H9 (cell line): ENCODE measurements at regions not wholly inside any gene's neighbourhood (a gene's known extent, or its start where the extent isn't known, plus 50 kb on each side); places are given as distances from the start of the nearest gene placed in this dataset.

Source experiments
- DNase-seq: peaks from one replicate; pipeline ENCODE4 v3.0.0-alpha.2; 2017
- H2AFZ ChIP-seq: one replicate; pipeline ENCODE4 v1.6.1; 2013; ENCODE audit warnings: mild to moderate bottlenecking, low read length, control low read depth, moderate library complexity
- H2AK5ac ChIP-seq: 2 replicates; pipeline ENCODE4 v1.6.1; 2013; ENCODE audit warnings: low read length, control low read depth, mixed read lengths; ENCODE audit not compliant: insufficient read length
- H2BK120ac ChIP-seq: one replicate; pipeline ENCODE4 v1.6.1; 2013; ENCODE audit warnings: low read depth, mild to moderate bottlenecking, low read length, control low read depth, inconsistent platforms; ENCODE audit not compliant: poor library complexity, severe bottlenecking
- H2BK12ac ChIP-seq: 2 replicates; pipeline ENCODE4 v1.6.1; 2013; ENCODE audit warnings: low read length, control low read depth, mixed read lengths, low read depth; ENCODE audit not compliant: insufficient read length
- H2BK15ac ChIP-seq: 2 replicates; pipeline ENCODE4 v1.6.1; 2013; ENCODE audit warnings: low read depth, low read length, control low read depth
- H2BK20ac ChIP-seq: one replicate; pipeline ENCODE4 v1.6.1; 2013; ENCODE audit warnings: low read depth, mild to moderate bottlenecking, low read length, control low read depth, inconsistent platforms; ENCODE audit not compliant: poor library complexity, severe bottlenecking
- H2BK5ac ChIP-seq: 2 replicates; pipeline ENCODE4 v1.6.1; 2013; ENCODE audit warnings: low read length, control low read depth, mixed read lengths; ENCODE audit not compliant: insufficient read length
- H3K14ac ChIP-seq: 2 replicates; pipeline ENCODE4 v1.6.1; 2013; ENCODE audit warnings: low read length, control low read depth; ENCODE audit not compliant: insufficient read depth
- H3K18ac ChIP-seq: 2 replicates; pipeline ENCODE4 v1.6.1; 2013; ENCODE audit warnings: low read depth, mild to moderate bottlenecking, mixed read lengths, low read length, control low read depth; ENCODE audit not compliant: insufficient read length
- H3K23ac ChIP-seq: 2 replicates; pipeline ENCODE4 v1.6.1; 2013; ENCODE audit warnings: low read length, control low read depth, mixed read lengths, low read depth; ENCODE audit not compliant: insufficient read length
- H3K23me2 ChIP-seq: 2 replicates; pipeline ENCODE4 v1.6.1; 2013; ENCODE audit warnings: low read depth, mild to moderate bottlenecking, mixed read lengths, low read length, control low read depth; ENCODE audit not compliant: insufficient read length, poor library complexity, severe bottlenecking
- H3K27ac ChIP-seq: 2 replicates; pipeline ENCODE4 v1.5.1; 2013; ENCODE audit warnings: low read length, control low read depth, mixed read lengths, low read depth; ENCODE audit not compliant: insufficient read length
- H3K27me3 ChIP-seq: 2 replicates; pipeline ENCODE4 v1.6.1; 2013; ENCODE audit warnings: low read length, control low read depth, inconsistent platforms; ENCODE audit not compliant: insufficient read depth
- H3K4ac ChIP-seq: 2 replicates; pipeline ENCODE4 v1.6.1; 2013; ENCODE audit warnings: low read depth, mild to moderate bottlenecking, control low read depth, inconsistent platforms, low read length, moderate library complexity
- H3K4me1 ChIP-seq: 2 replicates; pipeline ENCODE4 v1.6.1; 2013; ENCODE audit warnings: low read length, control low read depth, inconsistent platforms; ENCODE audit not compliant: insufficient read depth
- H3K4me2 ChIP-seq: 2 replicates; pipeline ENCODE4 v1.6.1; 2013; ENCODE audit warnings: low read length, control low read depth, mixed read lengths; ENCODE audit not compliant: insufficient read length, insufficient read depth
- H3K56ac ChIP-seq: 2 replicates; pipeline ENCODE4 v1.6.1; 2013; ENCODE audit warnings: low read depth, mild to moderate bottlenecking, mixed read lengths, low read length, control low read depth; ENCODE audit not compliant: insufficient read length
- H3K79me1 ChIP-seq: 2 replicates; pipeline ENCODE4 v1.6.1; 2013; ENCODE audit warnings: low read depth, mild to moderate bottlenecking, moderate library complexity, low read length, control low read depth, inconsistent platforms; ENCODE audit not compliant: insufficient read depth, poor library complexity, severe bottlenecking
- H3K79me2 ChIP-seq: 2 replicates; pipeline ENCODE4 v1.6.1; 2013; ENCODE audit warnings: low read length, control low read depth, inconsistent platforms; ENCODE audit not compliant: insufficient read depth
- H3K9ac ChIP-seq: 2 replicates; pipeline ENCODE4 v1.6.1; 2013; ENCODE audit warnings: low read length, control low read depth, mixed read lengths; ENCODE audit not compliant: insufficient read length; ENCODE audit errors: extremely low read depth
- H3K9me3 ChIP-seq: one replicate; pipeline ENCODE4 v1.6.1; 2013; ENCODE audit warnings: low read depth, low read length, inconsistent platforms; ENCODE audit not compliant: control insufficient read depth
- H3T11ph ChIP-seq: one replicate; pipeline ENCODE4 v1.6.1; 2013; ENCODE audit warnings: mild to moderate bottlenecking, low read length, control low read depth, inconsistent platforms
- H4K20me1 ChIP-seq: one replicate; pipeline ENCODE4 v1.6.1; 2013; ENCODE audit not compliant: control insufficient read depth, insufficient read length, insufficient read depth
- H4K5ac ChIP-seq: 2 replicates; pipeline ENCODE4 v1.6.1; 2013; ENCODE audit warnings: low read depth, mild to moderate bottlenecking, mixed read lengths, low read length, control low read depth; ENCODE audit not compliant: insufficient read length
- H4K8ac ChIP-seq: replicated peaks from 2 replicates; pipeline ENCODE4 v1.6.1; 2013; ENCODE audit warnings: low read length, control low read depth, mixed read lengths, low read depth; ENCODE audit not compliant: insufficient read length
- H4K91ac ChIP-seq: 2 replicates; pipeline ENCODE4 v1.6.1; 2013; ENCODE audit warnings: low read depth, mild to moderate bottlenecking, moderate library complexity, mixed read lengths, low read length, control low read depth; ENCODE audit not compliant: insufficient read length
- H3K27ac Mint-ChIP-seq, 3 experiments: 2 replicates in 2 of 3; 3 replicates in 1 of 3; pipeline ENCODE4 v1.8.0; 2020 to 2021; ENCODE audit warnings: mixed read lengths in 3 of 3, mild to moderate bottlenecking in 1 of 3, moderate library complexity in 1 of 3
- H3K27me3 Mint-ChIP-seq: 2 replicates; pipeline ENCODE4 v1.8.0; 2021; ENCODE audit warnings: low read depth, mild to moderate bottlenecking, moderate library complexity, mixed read lengths
- H3K36me3 Mint-ChIP-seq, 3 experiments: 2 replicates in 2 of 3; 3 replicates in 1 of 3; pipeline ENCODE4 v1.8.0; 2020 to 2021; ENCODE audit warnings: low read depth in 3 of 3, mixed read lengths in 3 of 3; ENCODE audit not compliant: insufficient read depth in 1 of 3
- H3K4me1 Mint-ChIP-seq, 2 experiments: 2 replicates each; pipeline ENCODE4 v1.8.0; 2020; ENCODE audit warnings: mixed read lengths in 2 of 2
- H3K4me3 Mint-ChIP-seq, 2 experiments: 2 replicates in 1 of 2; 3 replicates in 1 of 2; pipeline ENCODE4 v1.8.0; 2020 to 2021; ENCODE audit warnings: mild to moderate bottlenecking in 2 of 2, mixed read lengths in 2 of 2, moderate library complexity in 1 of 2
- H3K9me3 Mint-ChIP-seq, 2 experiments: 2 replicates in 1 of 2; 3 replicates in 1 of 2; pipeline ENCODE4 v1.8.0; 2020; ENCODE audit warnings: mild to moderate bottlenecking in 2 of 2, mixed read lengths in 2 of 2, moderate library complexity in 1 of 2
- CTCF ChIP-seq: fragments of 200-600 bp; sonication (generic); conservative IDR thresholded peaks from 3 replicates; pipeline ENCODE4 v1.8.0; 2021; ENCODE audit warnings: antibody characterized with exemption, mild to moderate bottlenecking
- WGBS: extraction: QIAGEN DNeasy Blood & Tissue Kit; methylation state at CpG from one replicate; pipeline ENCODE4 v1.1.7; 2013; ENCODE audit warnings: missing lambda C conversion rate, low lambda C conversion rate, mixed read lengths; ENCODE audit not compliant: insufficient read length; ENCODE audit errors: extremely low coverage; 5-methylcytosine and 5-hydroxymethylcytosine counted together

DNA sequence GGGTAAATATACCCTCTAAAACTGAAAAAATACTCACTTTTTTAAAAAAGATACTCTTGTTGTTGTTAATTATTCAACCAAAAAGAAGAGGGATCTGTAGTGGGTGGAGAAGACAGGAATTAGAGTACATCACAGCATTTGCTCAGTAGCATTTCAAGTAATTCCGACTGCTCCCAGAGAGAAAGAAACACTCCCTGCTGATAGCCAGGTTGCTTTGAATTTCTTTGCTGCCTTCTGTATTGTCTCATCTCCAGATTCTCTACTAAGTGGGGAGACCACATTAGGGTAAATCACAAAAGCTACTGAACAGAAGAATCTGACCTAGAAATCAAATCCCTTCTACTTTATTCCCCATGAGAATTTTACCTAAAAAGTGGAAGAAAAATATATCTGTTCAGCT is 661.1 kb downstream of the BRINP3 start:
- H4K20me1 ChIP-seq = no peaks in the 10 kb centered on the region
- H3T11ph ChIP-seq = no peak overlapping the region
- H2BK15ac ChIP-seq = no peak overlapping the region
- Mint-ChIP-seq H3K36me3 (no peaks in the 10 kb centered on the region), H3K27ac (no peak overlapping the region), H3K27me3 (no peaks in the 10 kb centered on the region), H3K4me1 (peaks cover 7 to 13% of the 10 kb centered on the region in 2 experiments; a peak in 3 of 4 replicates), H3K9me3 (no peaks in the 10 kb centered on the region), H3K4me3 (no peak overlapping the region)
- H3K27me3 ChIP-seq = no peaks in the 10 kb centered on the region
- no peak overlapping the region for H3K18ac ChIP-seq
- no peak overlapping the region for H4K5ac ChIP-seq
- H4K91ac ChIP-seq = no peak overlapping the region
- H3K79me1 ChIP-seq = no peaks in the 10 kb centered on the region
- WGBS = no CpG with 5 or more reads among the region's 1 CpG
- no peak overlapping the region for H2AK5ac ChIP-seq
- H3K79me2 ChIP-seq = no peaks in the 10 kb centered on the region
- H3K27ac ChIP-seq = no peak overlapping the region
- H3K9me3 ChIP-seq = no peaks in the 10 kb centered on the region
- H2AFZ ChIP-seq = no peak overlapping the region
- H2BK5ac ChIP-seq = no peak overlapping the region
- H3K4me2 ChIP-seq = no peak overlapping the region
- no peak overlapping the region for H3K23ac ChIP-seq
- H3K9ac ChIP-seq = no peak overlapping the region
- no peak overlapping the region for H3K14ac ChIP-seq
- H3K23me2 ChIP-seq = no peaks in the 10 kb centered on the region
- no peak overlapping the region for H4K8ac ChIP-seq
- DNase-seq = no peak
- TF ChIP-seq CTCF = no peak
- no peaks in the 10 kb centered on the region for H3K4me1 ChIP-seq
- H2BK20ac ChIP-seq = no peak overlapping the region
- no peak overlapping the region for H3K56ac ChIP-seq
- H2BK12ac ChIP-seq = no peak overlapping the region
- no peak overlapping the region for H2BK120ac ChIP-seq
- H3K4ac ChIP-seq = no peak overlapping the region
